Suprapubic skin (tissue), 4 donors: ENCODE measurements at regions not wholly inside any gene's neighbourhood (a gene's known extent, or its start where the extent isn't known, plus 50 kb on each side); places are given as distances from the start of the nearest gene placed in this dataset.

Source experiments
- EP300 ChIP-seq: sonication (generic); formaldehyde crosslinking; IDR thresholded peaks from one replicate; pipeline ENCODE4 v1.6.1; 2017; ENCODE audit warnings: antibody characterized with exemption
- POLR2A ChIP-seq, 2 donors: fragments of 450-650 bp; IDR thresholded peaks; one replicate each; pipeline ENCODE4 v1.6.1; 2017; ENCODE audit warnings: antibody characterized with exemption in 2 of 2, mild to moderate bottlenecking in 2 of 2, moderate library complexity in 2 of 2
- POLR2AphosphoS5 ChIP-seq, 3 donors: sonication (generic); formaldehyde crosslinking; IDR thresholded peaks; one replicate each; pipeline ENCODE4 v1.6.1; 2017; ENCODE audit warnings: antibody characterized with exemption in 3 of 3
- TF ChIP-seq, protein P1 (sequence below), 2 donors: fragments of 200-600 bp in 1 of 2; fragments of 450-650 bp in 1 of 2; sonication (generic) in 1 of 2; IDR thresholded peaks; one replicate each; pipeline ENCODE4 v1.5.1; 2016 to 2019; ENCODE audit warnings: antibody characterized with exemption in 2 of 2, mild to moderate bottlenecking in 1 of 2, moderate library complexity in 1 of 2

GRCh38 chr10:90421874-90422273, 436.0 kb downstream of the HTR7 start:
- TF ChIP-seq, protein P1, sequence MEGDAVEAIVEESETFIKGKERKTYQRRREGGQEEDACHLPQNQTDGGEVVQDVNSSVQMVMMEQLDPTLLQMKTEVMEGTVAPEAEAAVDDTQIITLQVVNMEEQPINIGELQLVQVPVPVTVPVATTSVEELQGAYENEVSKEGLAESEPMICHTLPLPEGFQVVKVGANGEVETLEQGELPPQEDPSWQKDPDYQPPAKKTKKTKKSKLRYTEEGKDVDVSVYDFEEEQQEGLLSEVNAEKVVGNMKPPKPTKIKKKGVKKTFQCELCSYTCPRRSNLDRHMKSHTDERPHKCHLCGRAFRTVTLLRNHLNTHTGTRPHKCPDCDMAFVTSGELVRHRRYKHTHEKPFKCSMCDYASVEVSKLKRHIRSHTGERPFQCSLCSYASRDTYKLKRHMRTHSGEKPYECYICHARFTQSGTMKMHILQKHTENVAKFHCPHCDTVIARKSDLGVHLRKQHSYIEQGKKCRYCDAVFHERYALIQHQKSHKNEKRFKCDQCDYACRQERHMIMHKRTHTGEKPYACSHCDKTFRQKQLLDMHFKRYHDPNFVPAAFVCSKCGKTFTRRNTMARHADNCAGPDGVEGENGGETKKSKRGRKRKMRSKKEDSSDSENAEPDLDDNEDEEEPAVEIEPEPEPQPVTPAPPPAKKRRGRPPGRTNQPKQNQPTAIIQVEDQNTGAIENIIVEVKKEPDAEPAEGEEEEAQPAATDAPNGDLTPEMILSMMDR (IDR thresholded peaks at IDR 0.05): no peak
- TF ChIP-seq POLR2A (IDR thresholded peaks at IDR 0.05) (no peak), POLR2AphosphoS5 (IDR thresholded peaks at IDR 0.05) (no peak), EP300 (no peak)
